Ishikawa (cell line): ENCODE measurements at regions not wholly inside any gene's neighbourhood (a gene's known extent, or its start where the extent isn't known, plus 50 kb on each side); places are given as distances from the start of the nearest gene placed in this dataset.

Experiments
- CEBPB ChIP-seq: IDR thresholded peaks from 2 replicates; pipeline ENCODE4 v1.6.1; 2012
- CREB1 ChIP-seq: IDR thresholded peaks from 2 replicates; pipeline ENCODE4 v1.6.1; 2012; ENCODE audit warnings: low read depth
- EGR1 ChIP-seq: IDR thresholded peaks from 2 replicates; pipeline ENCODE4 v1.6.1; 2012
- EP300 ChIP-seq: IDR thresholded peaks from 2 replicates; pipeline ENCODE4 v1.6.1; 2012; ENCODE audit warnings: borderline replicate concordance
- FOXM1 ChIP-seq: IDR thresholded peaks from 2 replicates; pipeline ENCODE4 v1.6.1; 2012; ENCODE audit warnings: low read depth, borderline replicate concordance
- NFIC ChIP-seq: IDR thresholded peaks from 2 replicates; pipeline ENCODE4 v1.6.1; 2012
- RAD21 ChIP-seq: IDR thresholded peaks from 2 replicates; pipeline ENCODE4 v1.6.1; 2012; ENCODE audit warnings: low read depth
- REST ChIP-seq: IDR thresholded peaks from 2 replicates; pipeline ENCODE4 v1.6.1; 2012; ENCODE audit warnings: low read depth, mild to moderate bottlenecking
- TAF1 ChIP-seq: IDR thresholded peaks from 2 replicates; pipeline ENCODE4 v1.6.1; 2012; ENCODE audit warnings: low read depth, mild to moderate bottlenecking
- TCF12 ChIP-seq: IDR thresholded peaks from 2 replicates; pipeline ENCODE4 v1.6.1; 2012; ENCODE audit warnings: low read depth
- TEAD4 ChIP-seq: IDR thresholded peaks from 2 replicates; pipeline ENCODE4 v1.6.1; 2012
- USF1 ChIP-seq: IDR thresholded peaks from 2 replicates; pipeline ENCODE4 v1.6.1; 2012
- YY1 ChIP-seq: IDR thresholded peaks from 2 replicates; pipeline ENCODE4 v1.6.1; 2012; ENCODE audit warnings: low read depth
- ZBTB7A ChIP-seq: IDR thresholded peaks from 2 replicates; pipeline ENCODE4 v1.6.1; 2012; ENCODE audit warnings: low read depth
- TF ChIP-seq, protein P1 (sequence below): IDR thresholded peaks from 2 replicates; pipeline ENCODE4 v1.6.1; 2012

GRCh38 chr5:158198636-158199035 is 339.7 kb upstream of the CLINT1 start:
- TF ChIP-seq, protein P1, sequence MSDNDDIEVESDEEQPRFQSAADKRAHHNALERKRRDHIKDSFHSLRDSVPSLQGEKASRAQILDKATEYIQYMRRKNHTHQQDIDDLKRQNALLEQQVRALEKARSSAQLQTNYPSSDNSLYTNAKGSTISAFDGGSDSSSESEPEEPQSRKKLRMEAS = no peak
- TF ChIP-seq CEBPB (no peak), CREB1 (no peak), RAD21 (no peak), EGR1 (no peak), TEAD4 (no peak), ZBTB7A (no peak), NFIC (no peak), USF1 (no peak), FOXM1 (no peak), YY1 (no peak)

DNA sequence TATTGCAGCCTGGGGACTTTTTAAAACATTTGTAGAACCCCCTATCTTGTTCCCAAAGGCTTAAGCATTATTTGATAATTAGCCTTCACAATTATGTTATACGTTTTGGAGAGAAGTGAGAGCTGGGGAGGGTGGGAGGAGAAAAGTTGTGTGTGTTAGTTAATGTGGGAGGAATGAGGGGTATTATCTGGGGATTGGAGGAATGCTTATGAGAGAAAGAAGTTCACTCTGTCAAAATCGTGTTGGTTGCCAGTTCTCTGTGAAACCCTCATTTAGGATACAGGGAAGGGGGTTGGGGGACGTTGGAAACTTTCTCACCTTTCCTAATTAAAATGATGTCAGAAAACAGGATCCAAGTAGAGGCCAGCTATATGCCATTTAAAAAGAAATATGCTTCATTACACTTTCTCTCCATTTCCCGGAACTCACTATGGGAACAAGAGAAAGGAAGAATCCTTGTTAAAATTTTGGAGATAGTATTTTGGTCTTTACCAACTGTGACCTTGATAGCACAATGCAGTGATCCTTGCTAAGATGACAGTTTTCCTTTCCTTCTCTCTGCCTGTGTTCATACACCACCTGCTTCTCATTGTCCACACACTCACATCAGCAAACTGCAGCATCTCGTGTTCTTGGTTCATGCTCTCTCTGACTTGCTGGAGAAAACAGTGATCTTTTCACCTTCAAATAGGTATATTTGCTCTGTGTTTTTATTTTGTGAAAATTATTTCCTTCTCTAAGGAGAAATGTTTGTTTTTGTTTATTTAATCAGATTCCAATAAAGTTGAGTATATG is 336.7 kb upstream of the CLINT1 start:
- TF ChIP-seq FOXM1 (no peak), CREB1 (no peak), CEBPB (no peak), NFIC (no peak), TAF1 (no peak), EP300 (no peak), TEAD4 (no peak), EGR1 (no peak), REST (no peak), ZBTB7A (no peak), USF1 (no peak), YY1 (no peak), TCF12 (no peak), RAD21 (no peak)
- TF ChIP-seq, protein P1 = no peak

DNA sequence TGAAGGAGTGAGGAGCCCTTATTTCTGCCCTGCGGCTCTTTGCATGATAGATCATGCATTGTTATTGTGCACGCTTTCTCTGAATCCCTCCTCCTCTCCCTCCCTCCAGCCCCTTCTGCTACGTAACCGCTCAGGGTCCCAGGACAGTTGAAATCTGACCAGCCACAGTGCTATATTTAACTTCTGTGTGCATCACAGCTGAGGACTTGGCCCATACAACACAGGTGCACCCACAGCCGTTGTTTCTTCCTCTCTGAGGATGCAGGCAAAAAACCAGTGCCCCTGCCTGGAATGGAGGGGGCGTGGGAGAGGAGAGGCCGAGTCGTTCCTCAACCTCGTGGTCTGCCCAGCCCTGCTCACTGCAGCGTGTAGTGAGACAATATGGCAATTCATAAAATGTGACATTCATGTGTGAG is 335.6 kb upstream of the CLINT1 start:
- TF ChIP-seq REST (no peak), NFIC (no peak), CEBPB (no peak), YY1 (no peak), USF1 (no peak), TCF12 (no peak), RAD21 (no peak), TEAD4 (no peak), ZBTB7A (no peak), EP300 (no peak), FOXM1 (no peak), TAF1 (no peak), EGR1 (no peak), CREB1 (no peak)
- TF ChIP-seq, protein P1 = no peak

DNA sequence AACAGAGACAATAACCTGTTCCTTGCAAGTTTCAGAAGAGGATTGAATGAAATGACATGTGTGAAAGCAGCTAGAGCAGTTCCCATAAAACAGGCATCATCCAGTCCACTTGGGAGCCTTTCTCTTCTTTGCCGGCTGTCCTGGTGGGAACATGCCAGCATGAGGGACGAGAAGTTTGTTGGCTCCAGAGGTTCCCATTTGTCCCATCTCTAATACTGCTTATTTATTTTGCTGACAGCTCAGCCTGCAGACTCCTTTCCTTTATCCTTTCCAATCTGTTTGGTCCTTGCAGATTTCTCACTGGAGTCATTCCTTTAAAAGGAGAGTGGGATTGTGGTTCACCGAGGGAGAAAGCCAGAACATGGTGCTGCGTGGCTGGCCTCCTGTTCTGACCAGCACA is 321.5 kb upstream of the CLINT1 start:
- TF ChIP-seq TAF1 (no peak), RAD21 (no peak), TCF12 (no peak), EP300 (no peak), EGR1 (no peak), ZBTB7A (no peak), NFIC (no peak), YY1 (no peak)
- TF ChIP-seq, protein P1 = no peak

- TF ChIP-seq EP300 (no peak), TCF12 (no peak), TAF1 (no peak), REST (no peak), TEAD4 (no peak), CREB1 (no peak), FOXM1 (no peak), CEBPB (no peak), YY1 (no peak), RAD21 (no peak), EGR1 (no peak), NFIC (no peak), USF1 (no peak), ZBTB7A (no peak)
- TF ChIP-seq, protein P1 = no peak
Observed at GRCh38 chr5:158179271-158179670, 320.3 kb upstream of the CLINT1 start.
